GM23338 (cell line): ENCODE measurements at regions not wholly inside any gene's neighbourhood (a gene's known extent, or its start where the extent isn't known, plus 50 kb on each side); places are given as distances from the start of the nearest gene placed in this dataset.

Experiments used
- ATAC-seq: fragments of 200-7000 bp; cut with Tn5 transposase; 3 replicates; pipeline ENCODE4 v1.9.1; 2020
- DNase-seq: peaks from one replicate; pipeline ENCODE4 v3.0.0-alpha.2; 2015; ENCODE audit warnings: low spot score
- H2AFZ ChIP-seq: fragments of 200-600 bp; sonication (generic); 2 replicates; pipeline ENCODE4 v1.8.0; 2016; ENCODE audit warnings: antibody characterized with exemption, mild to moderate bottlenecking, moderate library complexity
- H3F3A ChIP-seq: fragments of 200-600 bp; sonication (generic); replicated peaks from 2 replicates; pipeline ENCODE4 v1.8.0; 2017; ENCODE audit warnings: antibody characterized with exemption, mixed run types, low read depth
- H3K27ac ChIP-seq: fragments of 200-600 bp; sonication (generic); 2 replicates; pipeline ENCODE4 v1.6.1; 2016; ENCODE audit warnings: low read depth
- H3K27me3 ChIP-seq: fragments of 200-600 bp; sonication (generic); 2 replicates; pipeline ENCODE4 v1.8.0; 2016; ENCODE audit warnings: mild to moderate bottlenecking, mixed run types, moderate library complexity; ENCODE audit not compliant: insufficient read depth
- H3K36me3 ChIP-seq: fragments of 200-600 bp; sonication (generic); 2 replicates; pipeline ENCODE4 v1.8.0; 2016; ENCODE audit warnings: mild to moderate bottlenecking; ENCODE audit not compliant: insufficient read depth
- H3K4me1 ChIP-seq: fragments of 200-600 bp; sonication (generic); 2 replicates; pipeline ENCODE4 v1.8.0; 2016; ENCODE audit warnings: mild to moderate bottlenecking, moderate library complexity; ENCODE audit not compliant: insufficient read depth
- H3K4me2 ChIP-seq: fragments of 200-600 bp; sonication (generic); 2 replicates; pipeline ENCODE4 v1.7.1; 2017; ENCODE audit warnings: mixed run types
- H3K4me3 ChIP-seq: fragments of 200-600 bp; sonication (generic); 2 replicates; pipeline ENCODE4 v1.6.1; 2016; ENCODE audit warnings: mixed run types
- H3K79me2 ChIP-seq: fragments of 200-600 bp; sonication (generic); replicated peaks from 2 replicates; pipeline ENCODE4 v1.8.0; 2017; ENCODE audit warnings: mild to moderate bottlenecking; ENCODE audit not compliant: insufficient read depth
- H3K9me2 ChIP-seq: fragments of 200-600 bp; sonication (generic); 2 replicates; pipeline ENCODE4 v1.8.0; 2017; ENCODE audit not compliant: insufficient read depth
- H4K20me1 ChIP-seq: fragments of 200-600 bp; sonication (generic); replicated peaks from 2 replicates; pipeline ENCODE4 v1.8.0; 2017; ENCODE audit warnings: mild to moderate bottlenecking; ENCODE audit not compliant: insufficient read depth
- H3K27ac Mint-ChIP-seq: 2 replicates; pipeline ENCODE4 v1.8.0; 2020; ENCODE audit warnings: inconsistent platforms, mild to moderate bottlenecking, moderate library complexity, mixed read lengths
- H3K27me3 Mint-ChIP-seq: 3 replicates; pipeline ENCODE4 v1.8.0; 2022; ENCODE audit warnings: low read depth, mild to moderate bottlenecking, moderate library complexity, mixed read lengths, inconsistent platforms; ENCODE audit not compliant: insufficient read depth, poor library complexity
- H3K36me3 Mint-ChIP-seq: 3 replicates; pipeline ENCODE4 v1.8.0; 2021; ENCODE audit warnings: low read depth, mild to moderate bottlenecking, inconsistent platforms, moderate library complexity, mixed read lengths
- H3K4me1 Mint-ChIP-seq: 3 replicates; pipeline ENCODE4 v1.8.0; 2020; ENCODE audit warnings: mild to moderate bottlenecking, inconsistent platforms, mixed read lengths
- H3K4me3 Mint-ChIP-seq: 3 replicates; pipeline ENCODE4 v1.8.0; 2021; ENCODE audit warnings: moderate library complexity, mild to moderate bottlenecking, inconsistent platforms, mixed read lengths
- H3K9me3 Mint-ChIP-seq: 3 replicates; pipeline ENCODE4 v1.8.0; 2020; ENCODE audit warnings: moderate library complexity, mild to moderate bottlenecking, inconsistent platforms, mixed read lengths
- CREB1 ChIP-seq: fragments of 250-450 bp; sonication (Bioruptor Pico); IDR thresholded peaks from 2 replicates; pipeline ENCODE4 v1.5.0; 2020; ENCODE audit warnings: low read depth, mild to moderate bottlenecking, moderate library complexity
- EZH2 ChIP-seq: fragments of 200-600 bp; sonication (generic); IDR thresholded peaks from one replicate; pipeline ENCODE4 v1.8.0; 2017; ENCODE audit warnings: antibody characterized with exemption, mild to moderate bottlenecking, low read depth; ENCODE audit not compliant: unreplicated experiment
- JUNB ChIP-seq: IDR thresholded peaks from one replicate; pipeline ENCODE4 v1.6.1; 2016; ENCODE audit warnings: antibody characterized with exemption; ENCODE audit not compliant: unreplicated experiment
- NANOG ChIP-seq: IDR thresholded peaks from 2 replicates; pipeline ENCODE4 v1.6.1; 2016; ENCODE audit warnings: antibody characterized with exemption, borderline replicate concordance
- POLR2AphosphoS5 ChIP-seq: IDR thresholded peaks from 2 replicates; pipeline ENCODE4 v1.6.1; 2016; ENCODE audit warnings: antibody characterized with exemption, low read depth
- STAT1 ChIP-seq: IDR thresholded peaks from one replicate; pipeline ENCODE4 v1.6.1; 2016; ENCODE audit warnings: antibody characterized with exemption; ENCODE audit not compliant: unreplicated experiment
- ZNF114 ChIP-seq: fragments of 250-450 bp; sonication (Bioruptor Pico); IDR thresholded peaks from 2 replicates; pipeline ENCODE4 v1.5.0; 2020; ENCODE audit warnings: mild to moderate bottlenecking, moderate library complexity
- ZNF331 ChIP-seq: fragments of 250-450 bp; sonication (Bioruptor Pico); IDR thresholded peaks from 2 replicates; pipeline ENCODE4 v1.5.0; 2020; ENCODE audit warnings: low read depth, mild to moderate bottlenecking, moderate library complexity
- TF ChIP-seq, protein P1 (sequence below): IDR thresholded peaks from 2 replicates; pipeline ENCODE4 v1.6.1; 2016; ENCODE audit warnings: antibody characterized with exemption
- TF ChIP-seq, protein P2 (sequence below): fragments of 250-450 bp; sonication (Bioruptor Pico); IDR thresholded peaks from 2 replicates; pipeline ENCODE4 v1.5.0; 2020; ENCODE audit warnings: mild to moderate bottlenecking, moderate library complexity
- TF ChIP-seq, protein P3 (sequence below): IDR thresholded peaks from one replicate; pipeline ENCODE4 v1.6.1; 2018; ENCODE audit warnings: antibody characterized with exemption; ENCODE audit not compliant: unreplicated experiment

DNA sequence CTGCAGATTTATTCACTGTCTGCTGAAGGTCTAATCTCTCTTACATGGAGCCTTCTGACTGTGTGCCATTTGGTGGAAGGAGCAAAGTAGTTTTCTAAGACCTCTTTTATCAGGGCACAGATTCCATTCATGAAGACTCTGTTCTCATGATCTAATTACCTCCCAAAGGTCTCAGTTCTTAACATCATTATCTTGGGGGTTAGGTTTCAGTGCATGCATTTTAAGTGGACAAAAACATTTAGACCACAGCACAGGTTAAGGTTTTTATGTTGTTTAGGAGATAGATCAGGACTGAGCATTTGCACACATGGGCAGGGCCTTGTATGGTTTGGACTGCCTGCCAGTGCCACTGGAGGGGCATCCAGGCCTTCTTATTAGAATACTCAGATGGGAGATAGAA is 746.1 kb downstream of the C12orf50 start:
- no peak overlapping the region for H3K4me3 Mint-ChIP-seq
- ATAC-seq (no peak), DNase-seq (no peak)
- no peaks in the 10 kb centered on the region for H4K20me1 ChIP-seq
- peaks cover 4% of the 10 kb centered on the region for H3K27me3 Mint-ChIP-seq
- no peak overlapping the region for H2AFZ ChIP-seq
- peaks cover 6% of the 10 kb centered on the region; the same call in 2 of the 3 replicates for H3K36me3 Mint-ChIP-seq
- no peaks in the 10 kb centered on the region for H3K36me3 ChIP-seq
- peaks cover 6% of the 10 kb centered on the region; the same call in 1 of the 2 replicates for H3K9me2 ChIP-seq
- peaks cover 10% of the 10 kb centered on the region for H3K9me3 Mint-ChIP-seq
- no peaks in the 10 kb centered on the region for H3K27me3 ChIP-seq
- no peak overlapping the region for H3K4me2 ChIP-seq
- no peaks in the 10 kb centered on the region for H3K79me2 ChIP-seq
- H3K4me3 ChIP-seq: no peak overlapping the region
- peaks cover 2% of the 10 kb centered on the region; the same call in 1 of the 3 replicates for H3K4me1 Mint-ChIP-seq
- no peaks in the 10 kb centered on the region for H3F3A ChIP-seq
- H3K27ac Mint-ChIP-seq: no peak overlapping the region
- TF ChIP-seq CREB1 (no peak), STAT1 (no peak), EZH2 (no peak), ZNF331 (CRISPR knock-in tag) (no peak), JUNB (no peak), NANOG (no peak), POLR2AphosphoS5 (no peak), ZNF114 (CRISPR knock-in tag) (no peak)
- TF ChIP-seq, protein P1, sequence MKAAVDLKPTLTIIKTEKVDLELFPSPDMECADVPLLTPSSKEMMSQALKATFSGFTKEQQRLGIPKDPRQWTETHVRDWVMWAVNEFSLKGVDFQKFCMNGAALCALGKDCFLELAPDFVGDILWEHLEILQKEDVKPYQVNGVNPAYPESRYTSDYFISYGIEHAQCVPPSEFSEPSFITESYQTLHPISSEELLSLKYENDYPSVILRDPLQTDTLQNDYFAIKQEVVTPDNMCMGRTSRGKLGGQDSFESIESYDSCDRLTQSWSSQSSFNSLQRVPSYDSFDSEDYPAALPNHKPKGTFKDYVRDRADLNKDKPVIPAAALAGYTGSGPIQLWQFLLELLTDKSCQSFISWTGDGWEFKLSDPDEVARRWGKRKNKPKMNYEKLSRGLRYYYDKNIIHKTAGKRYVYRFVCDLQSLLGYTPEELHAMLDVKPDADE: no peak
- TF ChIP-seq, protein P2, sequence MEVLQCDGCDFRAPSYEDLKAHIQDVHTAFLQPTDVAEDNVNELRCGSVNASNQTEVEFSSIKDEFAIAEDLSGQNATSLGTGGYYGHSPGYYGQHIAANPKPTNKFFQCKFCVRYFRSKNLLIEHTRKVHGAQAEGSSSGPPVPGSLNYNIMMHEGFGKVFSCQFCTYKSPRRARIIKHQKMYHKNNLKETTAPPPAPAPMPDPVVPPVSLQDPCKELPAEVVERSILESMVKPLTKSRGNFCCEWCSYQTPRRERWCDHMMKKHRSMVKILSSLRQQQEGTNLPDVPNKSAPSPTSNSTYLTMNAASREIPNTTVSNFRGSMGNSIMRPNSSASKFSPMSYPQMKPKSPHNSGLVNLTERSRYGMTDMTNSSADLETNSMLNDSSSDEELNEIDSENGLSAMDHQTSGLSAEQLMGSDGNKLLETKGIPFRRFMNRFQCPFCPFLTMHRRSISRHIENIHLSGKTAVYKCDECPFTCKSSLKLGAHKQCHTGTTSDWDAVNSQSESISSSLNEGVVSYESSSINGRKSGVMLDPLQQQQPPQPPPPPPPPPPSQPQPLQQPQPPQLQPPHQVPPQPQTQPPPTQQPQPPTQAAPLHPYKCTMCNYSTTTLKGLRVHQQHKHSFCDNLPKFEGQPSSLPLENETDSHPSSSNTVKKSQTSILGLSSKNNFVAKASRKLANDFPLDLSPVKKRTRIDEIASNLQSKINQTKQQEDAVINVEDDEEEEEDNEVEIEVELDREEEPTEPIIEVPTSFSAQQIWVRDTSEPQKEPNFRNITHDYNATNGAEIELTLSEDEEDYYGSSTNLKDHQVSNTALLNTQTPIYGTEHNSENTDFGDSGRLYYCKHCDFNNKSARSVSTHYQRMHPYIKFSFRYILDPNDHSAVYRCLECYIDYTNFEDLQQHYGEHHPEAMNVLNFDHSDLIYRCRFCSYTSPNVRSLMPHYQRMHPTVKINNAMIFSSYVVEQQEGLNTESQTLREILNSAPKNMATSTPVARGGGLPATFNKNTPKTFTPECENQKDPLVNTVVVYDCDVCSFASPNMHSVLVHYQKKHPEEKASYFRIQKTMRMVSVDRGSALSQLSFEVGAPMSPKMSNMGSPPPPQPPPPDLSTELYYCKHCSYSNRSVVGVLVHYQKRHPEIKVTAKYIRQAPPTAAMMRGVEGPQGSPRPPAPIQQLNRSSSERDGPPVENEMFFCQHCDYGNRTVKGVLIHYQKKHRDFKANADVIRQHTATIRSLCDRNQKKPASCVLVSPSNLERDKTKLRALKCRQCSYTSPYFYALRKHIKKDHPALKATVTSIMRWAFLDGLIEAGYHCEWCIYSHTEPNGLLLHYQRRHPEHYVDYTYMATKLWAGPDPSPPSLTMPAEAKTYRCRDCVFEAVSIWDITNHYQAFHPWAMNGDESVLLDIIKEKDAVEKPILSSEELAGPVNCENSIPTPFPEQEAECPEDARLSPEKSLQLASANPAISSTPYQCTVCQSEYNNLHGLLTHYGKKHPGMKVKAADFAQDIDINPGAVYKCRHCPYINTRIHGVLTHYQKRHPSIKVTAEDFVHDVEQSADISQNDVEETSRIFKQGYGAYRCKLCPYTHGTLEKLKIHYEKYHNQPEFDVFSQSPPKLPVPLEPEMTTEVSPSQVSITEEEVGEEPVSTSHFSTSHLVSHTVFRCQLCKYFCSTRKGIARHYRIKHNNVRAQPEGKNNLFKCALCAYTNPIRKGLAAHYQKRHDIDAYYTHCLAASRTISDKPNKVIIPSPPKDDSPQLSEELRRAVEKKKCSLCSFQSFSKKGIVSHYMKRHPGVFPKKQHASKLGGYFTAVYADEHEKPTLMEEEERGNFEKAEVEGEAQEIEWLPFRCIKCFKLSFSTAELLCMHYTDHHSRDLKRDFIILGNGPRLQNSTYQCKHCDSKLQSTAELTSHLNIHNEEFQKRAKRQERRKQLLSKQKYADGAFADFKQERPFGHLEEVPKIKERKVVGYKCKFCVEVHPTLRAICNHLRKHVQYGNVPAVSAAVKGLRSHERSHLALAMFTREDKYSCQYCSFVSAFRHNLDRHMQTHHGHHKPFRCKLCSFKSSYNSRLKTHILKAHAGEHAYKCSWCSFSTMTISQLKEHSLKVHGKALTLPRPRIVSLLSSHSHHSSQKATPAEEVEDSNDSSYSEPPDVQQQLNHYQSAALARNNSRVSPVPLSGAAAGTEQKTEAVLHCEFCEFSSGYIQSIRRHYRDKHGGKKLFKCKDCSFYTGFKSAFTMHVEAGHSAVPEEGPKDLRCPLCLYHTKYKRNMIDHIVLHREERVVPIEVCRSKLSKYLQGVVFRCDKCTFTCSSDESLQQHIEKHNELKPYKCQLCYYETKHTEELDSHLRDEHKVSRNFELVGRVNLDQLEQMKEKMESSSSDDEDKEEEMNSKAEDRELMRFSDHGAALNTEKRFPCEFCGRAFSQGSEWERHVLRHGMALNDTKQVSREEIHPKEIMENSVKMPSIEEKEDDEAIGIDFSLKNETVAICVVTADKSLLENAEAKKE (CRISPR knock-in tag): no peak
- TF ChIP-seq, protein P3, sequence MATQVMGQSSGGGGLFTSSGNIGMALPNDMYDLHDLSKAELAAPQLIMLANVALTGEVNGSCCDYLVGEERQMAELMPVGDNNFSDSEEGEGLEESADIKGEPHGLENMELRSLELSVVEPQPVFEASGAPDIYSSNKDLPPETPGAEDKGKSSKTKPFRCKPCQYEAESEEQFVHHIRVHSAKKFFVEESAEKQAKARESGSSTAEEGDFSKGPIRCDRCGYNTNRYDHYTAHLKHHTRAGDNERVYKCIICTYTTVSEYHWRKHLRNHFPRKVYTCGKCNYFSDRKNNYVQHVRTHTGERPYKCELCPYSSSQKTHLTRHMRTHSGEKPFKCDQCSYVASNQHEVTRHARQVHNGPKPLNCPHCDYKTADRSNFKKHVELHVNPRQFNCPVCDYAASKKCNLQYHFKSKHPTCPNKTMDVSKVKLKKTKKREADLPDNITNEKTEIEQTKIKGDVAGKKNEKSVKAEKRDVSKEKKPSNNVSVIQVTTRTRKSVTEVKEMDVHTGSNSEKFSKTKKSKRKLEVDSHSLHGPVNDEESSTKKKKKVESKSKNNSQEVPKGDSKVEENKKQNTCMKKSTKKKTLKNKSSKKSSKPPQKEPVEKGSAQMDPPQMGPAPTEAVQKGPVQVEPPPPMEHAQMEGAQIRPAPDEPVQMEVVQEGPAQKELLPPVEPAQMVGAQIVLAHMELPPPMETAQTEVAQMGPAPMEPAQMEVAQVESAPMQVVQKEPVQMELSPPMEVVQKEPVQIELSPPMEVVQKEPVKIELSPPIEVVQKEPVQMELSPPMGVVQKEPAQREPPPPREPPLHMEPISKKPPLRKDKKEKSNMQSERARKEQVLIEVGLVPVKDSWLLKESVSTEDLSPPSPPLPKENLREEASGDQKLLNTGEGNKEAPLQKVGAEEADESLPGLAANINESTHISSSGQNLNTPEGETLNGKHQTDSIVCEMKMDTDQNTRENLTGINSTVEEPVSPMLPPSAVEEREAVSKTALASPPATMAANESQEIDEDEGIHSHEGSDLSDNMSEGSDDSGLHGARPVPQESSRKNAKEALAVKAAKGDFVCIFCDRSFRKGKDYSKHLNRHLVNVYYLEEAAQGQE: no peak
- H3K4me1 ChIP-seq: no peaks in the 10 kb centered on the region
- no peak overlapping the region for H3K27ac ChIP-seq
